IMR-90 (cell line): ENCODE measurements at regions not wholly inside any gene's neighbourhood (a gene's known extent, or its start where the extent isn't known, plus 50 kb on each side); places are given as distances from the start of the nearest gene placed in this dataset.
A peak's percentile ranks its signal among the peaks of the same experiment; 100 is the strongest.

Experiments used
- ATAC-seq: fragments of 200-7000 bp; cut with Tn5 transposase; 2 replicates; pipeline ENCODE4 v1.9.1; 2020; ENCODE audit warnings: low read depth, mild to moderate bottlenecking, moderate library complexity
- BruUV-seq: library from RNA; stranded (reverse); fragments of 400-500 nt; replicated peaks from 2 replicates; lab custom pipeline; 2021; lab: Mats Ljungman, UMichigan
- CTCF ChIA-PET: fragments of 300-600 bp; formaldehyde crosslinking; extraction: SDS; loops from one replicate; lab custom pipeline; 2021; ENCODE audit warnings: antibody characterized with exemption; lab: Yijun Ruan, JAX
- POLR2A ChIA-PET: fragments of 300-600 bp; sonication (Branson Sonifier 250); formaldehyde crosslinking; loops from one replicate; lab custom pipeline; 2022; ENCODE audit warnings: antibody characterized with exemption; ENCODE audit not compliant: unreplicated experiment; lab: Charles Lee
- DNase-seq: peaks from one replicate; pipeline ENCODE4 v3.0.0; 2013
- H2AFZ ChIP-seq: replicated peaks from 2 replicates; pipeline ENCODE3; 2013; ENCODE audit warnings: low read length, mild to moderate bottlenecking; ENCODE audit not compliant: poor library complexity
- H2AK5ac ChIP-seq: 2 replicates; pipeline ENCODE4 v1.6.1; 2013; ENCODE audit warnings: low read depth, low read length, inconsistent platforms
- H2AK9ac ChIP-seq: replicated peaks from 2 replicates; pipeline ENCODE3; 2013; ENCODE audit warnings: mild to moderate bottlenecking, low read depth, low read length, moderate library complexity; ENCODE audit not compliant: poor library complexity
- H2BK120ac ChIP-seq: 2 replicates; pipeline ENCODE4 v1.6.1; 2013; ENCODE audit warnings: low read depth, low read length, inconsistent platforms
- H2BK15ac ChIP-seq: 3 replicates; pipeline ENCODE4 v1.6.1; 2013; ENCODE audit warnings: low read depth, low read length, inconsistent platforms
- H2BK20ac ChIP-seq: 2 replicates; pipeline ENCODE4 v1.6.1; 2013; ENCODE audit warnings: low read depth, mild to moderate bottlenecking, inconsistent platforms, low read length, moderate library complexity
- H2BK5ac ChIP-seq: 2 replicates; pipeline ENCODE4 v1.6.1; 2013; ENCODE audit warnings: mild to moderate bottlenecking, low read depth, low read length, inconsistent platforms; ENCODE audit not compliant: poor library complexity, severe bottlenecking
- H3K14ac ChIP-seq: replicated peaks from 2 replicates; pipeline ENCODE4 v1.6.1; 2013; ENCODE audit warnings: low read depth, low read length, inconsistent platforms
- H3K18ac ChIP-seq: 2 replicates; pipeline ENCODE4 v1.6.1; 2013; ENCODE audit warnings: low read depth, low read length, control low read depth
- H3K23ac ChIP-seq: 2 replicates; pipeline ENCODE4 v1.6.1; 2013; ENCODE audit warnings: low read depth, low read length, inconsistent platforms
- H3K27ac ChIP-seq: 2 replicates; pipeline ENCODE4 v1.5.1; 2013; ENCODE audit warnings: mild to moderate bottlenecking, control low read depth, low read length; ENCODE audit not compliant: insufficient read depth
- H3K27me3 ChIP-seq: 2 replicates; pipeline ENCODE4 v1.6.1; 2013; ENCODE audit warnings: low read length; ENCODE audit not compliant: control insufficient read depth, insufficient read depth
- H3K36me3 ChIP-seq: 2 replicates; pipeline ENCODE4 v1.6.1; 2013; ENCODE audit warnings: low read length, mixed read lengths; ENCODE audit not compliant: control insufficient read depth, insufficient read depth
- H3K4ac ChIP-seq: 2 replicates; pipeline ENCODE4 v1.6.1; 2013; ENCODE audit warnings: low read depth, low read length, inconsistent platforms
- H3K4me1 ChIP-seq: 2 replicates; pipeline ENCODE4 v1.6.1; 2013; ENCODE audit warnings: low read length, mixed read lengths; ENCODE audit not compliant: control insufficient read depth, insufficient read depth
- H3K4me2 ChIP-seq: 2 replicates; pipeline ENCODE4 v1.6.1; 2013; ENCODE audit warnings: low read depth, mild to moderate bottlenecking, control low read depth, low read length, moderate library complexity
- H3K4me3 ChIP-seq: 2 replicates; pipeline ENCODE4 v1.5.1; 2013; ENCODE audit warnings: low read depth, mild to moderate bottlenecking, control low read depth, low read length, moderate library complexity; ENCODE audit not compliant: insufficient read depth
- H3K56ac ChIP-seq: 2 replicates; pipeline ENCODE4 v1.6.1; 2013; ENCODE audit warnings: low read length, inconsistent platforms; ENCODE audit not compliant: insufficient read depth; ENCODE audit errors: extremely low read depth
- H3K79me1 ChIP-seq, 2 experiments: 2 replicates each; pipeline ENCODE4 v1.6.1; 2013; ENCODE audit warnings: low read length in 2 of 2, inconsistent platforms in 1 of 2, low read depth in 1 of 2
- H3K9ac ChIP-seq: 2 replicates; pipeline ENCODE4 v1.6.1; 2013; ENCODE audit warnings: low read depth, low read length, control low read depth
- H3K9me1 ChIP-seq: 2 replicates; pipeline ENCODE4 v1.6.1; 2013; ENCODE audit warnings: low read length, inconsistent platforms; ENCODE audit not compliant: insufficient read depth
- H3K9me3 ChIP-seq: 2 replicates; pipeline ENCODE4 v1.6.1; 2013; ENCODE audit warnings: low read length; ENCODE audit not compliant: control insufficient read depth, insufficient read depth
- H4K20me1 ChIP-seq: 2 replicates; pipeline ENCODE4 v1.6.1; 2013; ENCODE audit warnings: low read length, inconsistent platforms; ENCODE audit not compliant: insufficient read depth
- H4K5ac ChIP-seq: 2 replicates; pipeline ENCODE4 v1.6.1; 2013; ENCODE audit warnings: mild to moderate bottlenecking, low read depth, low read length, control low read depth
- H4K8ac ChIP-seq, 2 experiments: 2 replicates each; pipeline ENCODE4 v1.6.1; 2013; ENCODE audit warnings: low read depth in 2 of 2, low read length in 2 of 2, control low read depth in 1 of 2, inconsistent platforms in 1 of 2
- H4K91ac ChIP-seq: 2 replicates; pipeline ENCODE4 v1.6.1; 2013; ENCODE audit warnings: low read depth, low read length, inconsistent platforms; ENCODE audit not compliant: insufficient read depth
- CTCF ChIP-seq: conservative IDR thresholded peaks from 2 replicates; pipeline ENCODE4 v1.5.1; 2012; ENCODE audit warnings: mild to moderate bottlenecking, low read depth, low read length, improper control_type of control experiment
- MXI1 ChIP-seq: IDR thresholded peaks from 2 replicates; pipeline ENCODE4 v1.6.1; 2012; ENCODE audit warnings: low read depth, mild to moderate bottlenecking, low read length, moderate library complexity, borderline replicate concordance
- WGBS, 2 experiments: methylation state at CpG; one replicate each; pipeline versions ENCODE4 v1.1.5 to v1.1.7; 2013; ENCODE audit warnings: missing lambda C conversion rate in 2 of 2; ENCODE audit not compliant: insufficient read length in 1 of 2; ENCODE audit errors: extremely low coverage in 2 of 2; 5-methylcytosine and 5-hydroxymethylcytosine counted together
- dilution Hi-C: fragments of 300-500 bp; cut with HindIII; formaldehyde crosslinking; loops from one replicate; pipeline ENCODE4 v1.14.3; 2018; ENCODE audit warnings: low sequenced_read_pairs; ENCODE audit not compliant: unreplicated experiment
- in situ Hi-C: fragments of 300-500 bp; cut with MboI; formaldehyde crosslinking; loops from 3 replicates; pipeline ENCODE4 v1.14.3; 2019; ENCODE audit warnings: low sequenced_read_pairs, inconsistent platforms, mixed read lengths
- intact Hi-C: fragments of 100-400 bp; cut with micrococcal nuclease; formaldehyde crosslinking; loops from 2 replicates; pipeline ENCODE4 v1.10.0; 2022

DNA sequence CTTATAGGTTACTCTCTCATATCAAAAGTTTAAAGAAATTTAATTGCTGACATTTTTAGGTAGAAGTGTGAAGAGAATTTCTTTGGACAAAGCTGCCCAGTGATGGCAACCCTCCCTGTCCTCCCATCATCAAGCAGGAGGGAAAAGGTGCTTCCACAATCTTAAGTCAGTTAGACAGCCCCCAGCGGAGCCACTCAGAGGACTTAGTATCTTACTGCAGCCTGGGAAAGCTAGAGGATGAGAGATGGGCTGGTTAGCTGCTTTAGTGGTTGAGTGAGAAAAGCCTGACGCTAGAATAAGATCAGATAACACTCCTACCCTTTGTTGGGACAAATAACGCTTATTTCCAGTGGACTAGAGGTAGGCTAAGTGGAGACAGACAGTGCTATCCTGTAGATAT is 227.1 kb downstream of the RFPL4B start:
- no TSS peak for BruUV-seq
- no peak overlapping the region for H3K4me2 ChIP-seq
- in situ Hi-C loops, result no loop called here
- no peaks in the 10 kb centered on the region for H3K79me1 ChIP-seq
- H3K56ac ChIP-seq, result no peak overlapping the region
- no peak for ATAC-seq
- H3K14ac ChIP-seq, result no peak overlapping the region
- H3K4me3 ChIP-seq, result no peak overlapping the region
- H2AK9ac ChIP-seq, result no peak overlapping the region
- DNase-seq, result no peak
- dilution Hi-C loops, result no loop called here
- TF ChIP-seq CTCF (no peak), MXI1 (no peak)
- peak overlapping the region; percentile 61 for H2AFZ ChIP-seq
- H3K36me3 ChIP-seq, result no peaks in the 10 kb centered on the region
- H2BK20ac ChIP-seq, result no peak overlapping the region
- no peak overlapping the region for H2AK5ac ChIP-seq
- H2BK5ac ChIP-seq, result no peak overlapping the region
- no peak overlapping the region for H4K8ac ChIP-seq
- intact Hi-C loops, result no loop called here
- H3K4ac ChIP-seq, result no peak overlapping the region
- H4K91ac ChIP-seq, result no peak overlapping the region
- no peaks in the 10 kb centered on the region for H3K27me3 ChIP-seq
- no peaks in the 10 kb centered on the region for H3K9me3 ChIP-seq
- no CpG with 5 or more reads among the region's 3 CpGs for WGBS, 2 experiments
- H3K4me1 ChIP-seq, result peaks cover 2% of the 10 kb centered on the region; the same call in 1 of the 2 replicates
- CTCF ChIA-PET, result no interaction called here
- no peak overlapping the region for H2BK15ac ChIP-seq
- H3K9me1 ChIP-seq, result peaks cover 4% of the 10 kb centered on the region; the same call in 1 of the 2 replicates
- H3K27ac ChIP-seq, result no peak overlapping the region
- H3K18ac ChIP-seq, result no peak overlapping the region
- no peak overlapping the region for H4K5ac ChIP-seq
- no peaks in the 10 kb centered on the region for H4K20me1 ChIP-seq
- no peak overlapping the region for H3K23ac ChIP-seq
- POLR2A ChIA-PET, result no interaction called here
- H2BK120ac ChIP-seq, result no peak overlapping the region
- no peak overlapping the region for H3K9ac ChIP-seq
